Stomach (tissue), 8 donors: ENCODE measurements at regions not wholly inside any gene's neighbourhood (a gene's known extent, or its start where the extent isn't known, plus 50 kb on each side); places are given as distances from the start of the nearest gene placed in this dataset.
"Not testable (repeated sequence)": the region's sequence is repeated elsewhere in the genome, so short reads cannot be mapped to it uniquely, and the experiment has no call there.

Experiments used
- DNase-seq, 2 donors: peaks; one replicate each; pipeline versions ENCODE4 v3.0.0 to v3.0.0-alpha.2; 2013 to 2019
- H3K27ac ChIP-seq, 5 donors: fragments of 200-600 bp in 4 of 5; sonication (generic) in 4 of 5; one replicate each; pipeline ENCODE4 v1.5.1; 2013 to 2019; ENCODE audit warnings: mild to moderate bottlenecking in 1 of 5, moderate library complexity in 1 of 5
- H3K27me3 ChIP-seq, 3 donors: fragments of 200-600 bp; sonication (generic); one replicate each; pipeline ENCODE4 v1.5.1; 2017 to 2019; ENCODE audit warnings: mixed run types in 1 of 3
- H3K36me3 ChIP-seq, 4 donors: fragments of 200-600 bp; sonication (generic); 1 replicate in 3 of 4; 2 replicates in 1 of 4; pipeline ENCODE4 v1.5.1; 2016 to 2019
- H3K4me1 ChIP-seq, 4 donors: fragments of 200-600 bp; sonication (generic); one replicate each; pipeline ENCODE4 v1.5.1; 2016 to 2019
- H3K4me3 ChIP-seq, 4 donors: fragments of 200-600 bp; sonication (generic) in 3 of 4; one replicate each; pipeline ENCODE4 v1.5.1; 2016 to 2019; ENCODE audit warnings: mild to moderate bottlenecking in 1 of 4
- H3K9me3 ChIP-seq, 4 donors: fragments of 200-600 bp; sonication (generic); one replicate each; pipeline ENCODE4 v1.5.1; 2016 to 2019
- EP300 ChIP-seq: sonication (generic); formaldehyde crosslinking; IDR thresholded peaks from one replicate; pipeline ENCODE4 v1.6.1; 2017; ENCODE audit warnings: antibody characterized with exemption
- POLR2A ChIP-seq, 4 donors: fragments of 450-650 bp; IDR thresholded peaks; one replicate each; pipeline ENCODE4 v1.6.1; 2016; ENCODE audit warnings: antibody characterized with exemption in 4 of 4, control low read depth in 2 of 4, mild to moderate bottlenecking in 1 of 4, moderate library complexity in 1 of 4
- POLR2AphosphoS5 ChIP-seq, 3 donors: sonication (generic); formaldehyde crosslinking; IDR thresholded peaks; one replicate each; pipeline ENCODE4 v1.6.1; 2016; ENCODE audit warnings: antibody characterized with exemption in 3 of 3
- WGBS, 5 donors: extraction: QIAGEN DNeasy Blood & Tissue Kit in 3 of 5; methylation state at CpG; one replicate each; pipeline versions ENCODE4 v1.1.5 to v1.1.7; 2013 to 2018; 5-methylcytosine and 5-hydroxymethylcytosine counted together
- intact Hi-C: fragments of 100-400 bp; cut with DNase I; formaldehyde crosslinking; loops from one replicate; pipeline ENCODE4 v1.15.1; 2023; ENCODE audit warnings: low total_unique reads
- TF ChIP-seq, protein P1 (sequence below), 7 experiments: fragments of 450-650 bp in 4 of 7; fragments of 200-600 bp in 3 of 7; sonication (generic) in 3 of 7; IDR thresholded peaks; one replicate each; pipeline ENCODE4 v1.5.1; 2016 to 2019; ENCODE audit warnings: antibody characterized with exemption in 7 of 7, control low read depth in 2 of 7, mild to moderate bottlenecking in 1 of 7
- donor health status: healthy with polysubstance abuse.
- donor health status: Bipolar disorder and iron deficiency.
- donor health status: healthy.

- no peaks in the 10 kb centered on the region for H3K27me3 ChIP-seq
Observed at GRCh38 chr4:12612876-12613275, 871.3 kb downstream of the RAB28 start.

DNA sequence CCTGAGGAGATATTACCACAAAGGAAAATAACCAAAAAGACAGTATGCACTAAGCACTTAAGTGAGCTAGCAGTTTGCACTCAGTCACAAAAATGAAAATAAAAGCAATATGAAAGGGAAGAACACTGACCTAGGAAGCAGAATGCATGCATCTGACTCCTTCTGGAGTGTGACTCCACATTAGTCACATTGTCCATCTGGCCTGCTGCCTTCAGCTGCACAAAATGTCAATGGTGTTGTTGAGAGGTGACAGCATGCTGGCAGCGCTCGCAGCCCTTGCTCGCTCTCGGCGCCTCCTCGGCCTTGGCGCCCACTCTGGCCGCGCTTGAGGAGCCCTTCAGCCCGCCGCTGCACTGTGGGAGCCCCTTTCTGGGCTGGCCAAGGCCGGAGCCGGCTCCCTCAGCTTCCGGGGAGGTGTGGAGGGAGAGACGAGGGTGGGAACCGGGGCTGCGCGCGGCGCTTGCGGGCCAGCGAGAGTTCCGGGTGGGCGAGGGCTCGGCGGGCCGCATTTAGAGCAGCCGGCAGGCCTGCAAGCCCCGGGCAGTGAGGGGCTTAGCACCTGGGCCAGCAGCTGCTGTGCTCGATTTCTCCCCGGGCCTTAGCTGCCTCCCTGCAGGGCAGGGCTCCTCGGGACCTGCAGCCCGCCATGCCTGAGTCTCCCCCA is 874.8 kb downstream of the RAB28 start:
- H3K27me3 ChIP-seq, H3K9me3 ChIP-seq, H3K4me1 ChIP-seq, H3K27ac ChIP-seq, H3K4me3 ChIP-seq, DNase-seq, intact Hi-C loops, H3K36me3 ChIP-seq: not testable (repeated sequence)
- 83 to 97% (median 93%) methylated on average over 22 to 33 of the region's 33 CpGs for WGBS, 5 donors

More at GRCh38 chr4:12612876-12613275, 871.3 kb downstream of the RAB28 start:
- Histone ChIP-seq H3K4me1 (no peaks in the 10 kb centered on the region), H3K27ac (no peak overlapping the region), H3K4me3 (no peak overlapping the region), H3K36me3 (no peaks in the 10 kb centered on the region), H3K9me3 (no peaks in the 10 kb centered on the region)
- no peak for DNase-seq
- no peak for TF ChIP-seq POLR2AphosphoS5 (IDR thresholded peaks at IDR 0.05)
- intact Hi-C loops = no loop called here
- WGBS, 5 donors = 36 to 47% (median 44%) methylated on average over 4 of the region's 4 CpGs

DNA sequence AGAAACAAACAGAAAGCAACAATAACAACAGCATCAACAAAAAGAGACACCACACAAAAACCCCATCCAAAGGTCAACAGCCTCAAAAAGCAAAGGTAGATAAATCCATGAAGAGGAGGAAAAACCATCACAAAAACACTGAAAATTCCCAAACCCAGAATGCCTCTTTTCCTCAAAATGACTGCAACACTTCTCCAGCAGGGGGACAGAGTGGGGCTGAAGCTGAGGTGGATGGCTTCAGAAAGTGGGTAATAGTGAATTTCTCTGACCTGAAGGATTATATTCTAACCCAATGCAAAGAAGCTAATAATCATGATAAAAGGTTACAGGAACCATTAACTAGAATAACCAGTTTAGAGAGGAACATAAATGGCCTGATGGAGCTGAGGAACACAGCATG is 888.2 kb downstream of the RAB28 start:
- intact Hi-C loops = no loop called here
- Histone ChIP-seq H3K27ac (no peak overlapping the region), H3K4me1 (no peaks in the 10 kb centered on the region), H3K27me3 (no peaks in the 10 kb centered on the region), H3K4me3 (no peak overlapping the region), H3K36me3 (no peaks in the 10 kb centered on the region), H3K9me3 (peaks cover 0 to 17% (median 8%) of the 10 kb centered on the region in 4 donors)
- no peak for TF ChIP-seq EP300
- no peak for TF ChIP-seq POLR2AphosphoS5 (IDR thresholded peaks at IDR 0.05)
- TF ChIP-seq, protein P1, sequence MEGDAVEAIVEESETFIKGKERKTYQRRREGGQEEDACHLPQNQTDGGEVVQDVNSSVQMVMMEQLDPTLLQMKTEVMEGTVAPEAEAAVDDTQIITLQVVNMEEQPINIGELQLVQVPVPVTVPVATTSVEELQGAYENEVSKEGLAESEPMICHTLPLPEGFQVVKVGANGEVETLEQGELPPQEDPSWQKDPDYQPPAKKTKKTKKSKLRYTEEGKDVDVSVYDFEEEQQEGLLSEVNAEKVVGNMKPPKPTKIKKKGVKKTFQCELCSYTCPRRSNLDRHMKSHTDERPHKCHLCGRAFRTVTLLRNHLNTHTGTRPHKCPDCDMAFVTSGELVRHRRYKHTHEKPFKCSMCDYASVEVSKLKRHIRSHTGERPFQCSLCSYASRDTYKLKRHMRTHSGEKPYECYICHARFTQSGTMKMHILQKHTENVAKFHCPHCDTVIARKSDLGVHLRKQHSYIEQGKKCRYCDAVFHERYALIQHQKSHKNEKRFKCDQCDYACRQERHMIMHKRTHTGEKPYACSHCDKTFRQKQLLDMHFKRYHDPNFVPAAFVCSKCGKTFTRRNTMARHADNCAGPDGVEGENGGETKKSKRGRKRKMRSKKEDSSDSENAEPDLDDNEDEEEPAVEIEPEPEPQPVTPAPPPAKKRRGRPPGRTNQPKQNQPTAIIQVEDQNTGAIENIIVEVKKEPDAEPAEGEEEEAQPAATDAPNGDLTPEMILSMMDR (IDR thresholded peaks at IDR 0.05) = no peak
- no peak for TF ChIP-seq POLR2A (IDR thresholded peaks at IDR 0.05)
- DNase-seq = no peak

- WGBS, 5 donors = 47 to 86% (median 71%) methylated on average over 3 to 4 of the region's 4 CpGs
- Histone ChIP-seq H3K4me1 (no peaks in the 10 kb centered on the region), H3K4me3 (no peak overlapping the region), H3K9me3 (peaks cover 0 to 17% (median 8%) of the 10 kb centered on the region in 4 donors), H3K27me3 (no peaks in the 10 kb centered on the region), H3K27ac (no peak overlapping the region), H3K36me3 (no peaks in the 10 kb centered on the region)
- no peak for TF ChIP-seq POLR2A (IDR thresholded peaks at IDR 0.05)
- no peak for DNase-seq
- intact Hi-C loops = no loop called here
Observed at GRCh38 chr4:12595489-12595888, 888.7 kb downstream of the RAB28 start.

- intact Hi-C loops = no loop called here
- TF ChIP-seq EP300 = no peak
- Histone ChIP-seq H3K27me3 (no peaks in the 10 kb centered on the region), H3K36me3 (no peaks in the 10 kb centered on the region), H3K27ac (no peak overlapping the region), H3K9me3 (no peaks in the 10 kb centered on the region), H3K4me1 (no peaks in the 10 kb centered on the region), H3K4me3 (no peak overlapping the region)
- DNase-seq = no peak
Observed at GRCh38 chr4:12588582-12588981, 895.6 kb downstream of the RAB28 start.

DNA sequence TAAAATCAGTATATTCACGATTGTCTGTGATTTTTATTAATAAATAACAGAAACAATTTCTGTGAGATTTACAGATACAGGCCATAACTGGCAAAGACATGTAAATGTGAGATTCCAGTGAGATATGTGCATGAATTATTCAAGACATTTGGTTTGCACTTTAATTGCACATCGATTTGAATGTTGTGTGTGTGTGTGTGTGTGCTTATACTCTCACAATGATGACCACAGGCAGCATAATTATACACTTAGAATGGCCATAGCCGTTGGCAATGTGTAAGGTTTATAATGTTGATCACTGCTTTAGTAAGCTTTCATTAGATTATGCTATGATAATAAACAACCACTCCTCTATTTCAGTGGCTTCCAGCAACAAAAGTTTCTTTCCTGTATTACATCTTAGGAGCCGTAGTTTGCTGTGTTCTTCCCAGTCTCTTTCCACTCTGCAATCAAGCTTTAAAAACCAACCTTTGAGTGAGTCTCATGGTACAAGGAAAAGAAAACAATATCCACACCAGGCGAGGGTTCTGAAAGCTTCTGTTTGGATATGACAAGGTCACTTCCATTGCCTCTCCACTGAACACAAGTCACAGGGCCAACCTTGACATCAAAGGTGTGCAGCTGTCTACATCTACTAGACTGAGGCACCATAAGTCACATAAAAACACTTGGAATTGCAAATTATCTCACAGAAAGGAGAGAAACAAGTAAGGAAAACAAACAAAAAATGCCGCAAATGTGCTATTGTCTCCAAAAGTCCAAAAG is 897.7 kb downstream of the RAB28 start:
- Histone ChIP-seq H3K27ac (no peak overlapping the region), H3K4me1 (no peaks in the 10 kb centered on the region), H3K4me3 (no peak overlapping the region), H3K27me3 (no peaks in the 10 kb centered on the region), H3K9me3 (no peaks in the 10 kb centered on the region), H3K36me3 (no peaks in the 10 kb centered on the region)
- no peak for DNase-seq
- TF ChIP-seq EP300 = no peak
- intact Hi-C loops = no loop called here
- 56 to 75% (median 65%) methylated on average over 6 of the region's 6 CpGs for WGBS, 5 donors
